Skeletal muscle tissue (tissue), 3 donors: ENCODE measurements at regions not wholly inside any gene's neighbourhood (a gene's known extent, or its start where the extent isn't known, plus 50 kb on each side); places are given as distances from the start of the nearest gene placed in this dataset.

Source experiments
- H3K27ac ChIP-seq: one replicate; pipeline ENCODE4 v1.7.0; 2013; ENCODE audit warnings: mild to moderate bottlenecking, low read depth, low read length, inconsistent platforms
- H3K27me3 ChIP-seq, 3 donors: one replicate each; pipeline ENCODE4 v1.7.0; 2013; ENCODE audit warnings: low read length in 3 of 3; ENCODE audit not compliant: control insufficient read depth in 3 of 3, insufficient read depth in 3 of 3
- H3K36me3 ChIP-seq, 3 donors: one replicate each; pipeline ENCODE4 v1.7.0; 2013; ENCODE audit warnings: low read length in 3 of 3; ENCODE audit not compliant: control insufficient read depth in 3 of 3, insufficient read depth in 3 of 3
- H3K4me1 ChIP-seq, 3 donors: one replicate each; pipeline ENCODE4 v1.7.0; 2013; ENCODE audit warnings: low read length in 3 of 3, mild to moderate bottlenecking in 3 of 3; ENCODE audit not compliant: control insufficient read depth in 3 of 3, insufficient read depth in 3 of 3
- H3K4me3 ChIP-seq, 3 donors: one replicate each; pipeline ENCODE4 v1.7.0; 2013; ENCODE audit warnings: low read length in 3 of 3
- H3K9ac ChIP-seq, 3 donors: one replicate each; pipeline ENCODE4 v1.7.0; 2013; ENCODE audit warnings: low read length in 3 of 3, mild to moderate bottlenecking in 3 of 3, moderate library complexity in 2 of 3, low read depth in 1 of 3
- H3K9me3 ChIP-seq, 3 donors: one replicate each; pipeline ENCODE4 v1.7.0; 2013; ENCODE audit warnings: low read length in 3 of 3; ENCODE audit not compliant: control insufficient read depth in 3 of 3
- donor health status: Osteomylitis.

DNA sequence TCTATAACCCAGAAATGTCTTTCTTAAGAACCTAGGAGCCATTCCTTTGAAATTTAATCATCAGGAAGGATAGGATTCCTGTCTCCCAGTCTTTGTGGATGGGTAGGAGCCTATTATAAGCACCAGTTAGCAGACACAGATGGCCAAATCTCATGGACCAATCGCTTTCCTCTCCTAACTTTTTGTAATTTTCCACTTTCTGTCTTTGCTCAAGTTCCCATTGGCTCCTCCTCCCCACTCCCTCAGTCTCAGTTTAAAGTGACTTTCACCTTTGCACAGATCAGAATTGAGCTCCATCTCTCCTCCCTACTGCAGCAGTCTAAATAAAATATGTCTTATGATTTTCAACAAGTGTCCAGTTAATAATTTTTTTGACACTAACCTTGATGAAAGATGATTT, 192.3 kb downstream of the HS3ST3A1 start:
- H3K9ac ChIP-seq = no peak overlapping the region
- no peaks in the 10 kb centered on the region for H3K9me3 ChIP-seq
- no peak overlapping the region for H3K4me3 ChIP-seq
- no peaks in the 10 kb centered on the region for H3K4me1 ChIP-seq
- H3K36me3 ChIP-seq = no peaks in the 10 kb centered on the region
- H3K27me3 ChIP-seq = no peaks in the 10 kb centered on the region
- no peak overlapping the region for H3K27ac ChIP-seq

DNA sequence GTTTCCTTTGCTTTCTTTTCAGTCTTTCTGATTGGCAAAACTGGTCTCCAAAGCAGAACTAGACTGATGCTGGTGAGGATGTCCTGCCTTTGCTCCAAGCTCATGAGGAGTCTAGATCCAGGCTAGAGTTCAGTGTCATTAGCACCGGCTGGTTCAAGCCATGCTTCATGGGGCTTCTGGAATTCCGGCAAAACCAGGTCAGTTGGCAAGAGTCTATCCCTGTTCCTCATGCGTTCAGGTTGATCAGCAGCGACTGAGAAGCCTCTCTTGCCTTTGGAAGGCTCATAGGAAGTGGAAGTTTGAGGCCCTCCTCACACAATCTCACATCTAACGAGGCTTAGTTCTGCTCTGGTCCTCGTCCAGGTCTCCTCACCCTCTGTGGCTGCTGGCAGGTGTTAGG, 194.3 kb downstream of the HS3ST3A1 start:
- Histone ChIP-seq H3K27ac (no peak overlapping the region), H3K9me3 (no peaks in the 10 kb centered on the region), H3K4me3 (no peak overlapping the region), H3K4me1 (no peaks in the 10 kb centered on the region), H3K9ac (no peak overlapping the region), H3K27me3 (no peaks in the 10 kb centered on the region), H3K36me3 (no peaks in the 10 kb centered on the region)

GRCh38 chr17:13405807-13406206, 195.9 kb downstream of the HS3ST3A1 start:
- Histone ChIP-seq H3K4me3 (no peak overlapping the region), H3K4me1 (no peaks in the 10 kb centered on the region), H3K9me3 (no peaks in the 10 kb centered on the region), H3K27ac (no peak overlapping the region), H3K27me3 (no peaks in the 10 kb centered on the region), H3K9ac (no peak overlapping the region), H3K36me3 (no peaks in the 10 kb centered on the region)

DNA sequence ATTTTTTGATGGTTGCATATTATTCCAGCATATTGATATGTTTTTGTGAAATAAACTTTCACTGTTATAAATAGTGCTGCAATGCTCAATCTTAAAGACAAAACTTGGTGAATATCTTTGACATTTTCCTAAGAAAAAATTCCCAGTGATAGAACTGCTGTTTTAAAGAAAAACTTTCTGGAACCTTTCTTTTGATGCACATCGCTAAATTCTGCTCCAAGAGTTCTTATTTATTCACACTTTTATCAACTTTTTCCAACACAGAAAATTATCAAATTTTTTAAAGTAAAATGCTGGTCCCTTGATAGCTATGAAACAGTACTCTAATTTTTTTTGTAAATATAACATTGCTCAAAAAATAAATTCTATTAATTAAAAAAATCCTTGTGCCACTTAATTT, 196.6 kb downstream of the HS3ST3A1 start:
- Histone ChIP-seq H3K9me3 (no peaks in the 10 kb centered on the region), H3K36me3 (no peaks in the 10 kb centered on the region), H3K27ac (no peak overlapping the region), H3K9ac (no peak overlapping the region), H3K4me1 (no peaks in the 10 kb centered on the region), H3K4me3 (no peak overlapping the region), H3K27me3 (no peaks in the 10 kb centered on the region)

- Histone ChIP-seq H3K9ac (no peak overlapping the region), H3K27me3 (no peaks in the 10 kb centered on the region), H3K9me3 (no peaks in the 10 kb centered on the region), H3K4me1 (no peaks in the 10 kb centered on the region), H3K4me3 (no peak overlapping the region), H3K36me3 (no peaks in the 10 kb centered on the region), H3K27ac (no peak overlapping the region)
Observed at GRCh38 chr17:13403982-13404946, 197.5 kb downstream of the HS3ST3A1 start.

GRCh38 chr17:13400491-13400890, 201.2 kb downstream of the HS3ST3A1 start:
- Histone ChIP-seq H3K9me3 (no peaks in the 10 kb centered on the region), H3K27ac (no peak overlapping the region), H3K36me3 (no peaks in the 10 kb centered on the region), H3K4me3 (no peak overlapping the region), H3K4me1 (no peaks in the 10 kb centered on the region), H3K27me3 (no peaks in the 10 kb centered on the region), H3K9ac (no peak overlapping the region)

GRCh38 chr17:13398853-13399252, 202.9 kb downstream of the HS3ST3A1 start:
- Histone ChIP-seq H3K4me3 (no peak overlapping the region), H3K9me3 (no peaks in the 10 kb centered on the region), H3K27ac (no peak overlapping the region), H3K9ac (no peak overlapping the region), H3K4me1 (no peaks in the 10 kb centered on the region), H3K27me3 (no peaks in the 10 kb centered on the region), H3K36me3 (no peaks in the 10 kb centered on the region)

- H3K9ac ChIP-seq = no peak overlapping the region
- H3K4me3 ChIP-seq = no peak overlapping the region
- peaks cover 0 to 2% (median 0%) of the 10 kb centered on the region in 3 donors for H3K9me3 ChIP-seq
- H3K27ac ChIP-seq = no peak overlapping the region
- no peaks in the 10 kb centered on the region for H3K27me3 ChIP-seq
- no peaks in the 10 kb centered on the region for H3K4me1 ChIP-seq
- no peaks in the 10 kb centered on the region for H3K36me3 ChIP-seq
Observed at GRCh38 chr17:13398091-13398490, 203.6 kb downstream of the HS3ST3A1 start.

GRCh38 chr17:13395862-13396261, 205.9 kb downstream of the HS3ST3A1 start:
- H3K36me3 ChIP-seq = no peaks in the 10 kb centered on the region
- no peaks in the 10 kb centered on the region for H3K4me1 ChIP-seq
- no peak overlapping the region for H3K4me3 ChIP-seq
- H3K27ac ChIP-seq = no peak overlapping the region
- no peaks in the 10 kb centered on the region for H3K27me3 ChIP-seq
- peaks cover 0 to 2% (median 0%) of the 10 kb centered on the region in 3 donors for H3K9me3 ChIP-seq
- no peak overlapping the region for H3K9ac ChIP-seq

- H3K36me3 ChIP-seq = no peaks in the 10 kb centered on the region
- H3K4me1 ChIP-seq = no peaks in the 10 kb centered on the region
- no peak overlapping the region for H3K27ac ChIP-seq
- H3K9ac ChIP-seq = no peak overlapping the region
- no peak overlapping the region for H3K4me3 ChIP-seq
- no peaks in the 10 kb centered on the region for H3K27me3 ChIP-seq
- peaks cover 0 to 2% (median 0%) of the 10 kb centered on the region in 3 donors for H3K9me3 ChIP-seq
Observed at GRCh38 chr17:13395346-13395745, 206.4 kb downstream of the HS3ST3A1 start.
